Left cardiac atrium (tissue), 4 donors: ENCODE measurements at regions not wholly inside any gene's neighbourhood (a gene's known extent, or its start where the extent isn't known, plus 50 kb on each side); places are given as distances from the start of the nearest gene placed in this dataset.

Experiments
- ATAC-seq, 2 donors: fragments of 200-7000 bp; cut with Tn5 transposase; one replicate each; pipeline ENCODE4 v1.9.1; 2020; ENCODE audit warnings: mild to moderate bottlenecking in 2 of 2, moderate library complexity in 2 of 2
- DNase-seq: peaks from one replicate; pipeline ENCODE4 v3.0.0-alpha.2; 2020
- intact Hi-C, 2 donors: fragments of 100-400 bp; cut with DNase I; formaldehyde crosslinking; loops; one replicate each; pipeline versions ENCODE4 v1.14.1 to v1.15.1; 2022 to 2023
- donor health status: DM: no; HTN: yes; CAD: no.
- donor health status: DM: no; HTN: yes; CAD: no; lungs with severe emphysema.
- donor health status: DM: yes; HTN: yes; CAD: no.
- donor health status: Dilated cardiomyopathy.

GRCh38 chr2:15730545-15731212 lies 139.0 kb downstream of the DDX1 start:
- intact Hi-C loops, result no loop called here
- ATAC-seq (peak; percentile 88 to 90), DNase-seq (peak; percentile 96)

GRCh38 chr2:15731213-15731888 lies 139.7 kb downstream of the DDX1 start:
- intact Hi-C loops, result no loop called here
- DNase-seq (no peak), ATAC-seq (no peak)

GRCh38 chr2:15731889-15732271 lies 140.2 kb downstream of the DDX1 start:
- intact Hi-C loops, result no loop called here
- DNase-seq (no peak), ATAC-seq (no peak)

- DNase-seq, result no peak
- intact Hi-C loops, result no loop called here
Measured at GRCh38 chr2:15732341-15733077, 140.8 kb downstream of the DDX1 start.

GRCh38 chr2:15733867-15734673 lies 142.4 kb downstream of the DDX1 start:
- intact Hi-C loops, result no loop called here

More at GRCh38 chr2:15732341-15733077, 140.8 kb downstream of the DDX1 start:
- peak in 1 of 2 donors; percentile 3 for ATAC-seq

GRCh38 chr2:15734674-15735483 lies 143.2 kb downstream of the DDX1 start:
- peak; percentile 43 to 44 for ATAC-seq

More at GRCh38 chr2:15733867-15734673, 142.4 kb downstream of the DDX1 start:
- no peak for DNase-seq
- ATAC-seq, result peak; percentile 20 to 43

GRCh38 chr2:15735484-15736326 lies 144.0 kb downstream of the DDX1 start:
- intact Hi-C loops, result no loop called here
- no peak for DNase-seq
- no peak for ATAC-seq

More at GRCh38 chr2:15734674-15735483, 143.2 kb downstream of the DDX1 start:
- DNase-seq, result no peak
- intact Hi-C loops, result no loop called here

- intact Hi-C loops, result no loop called here
- ATAC-seq, result no peak
Measured at GRCh38 chr2:15736396-15737180, 144.9 kb downstream of the DDX1 start.

GRCh38 chr2:15737314-15738224 lies 145.9 kb downstream of the DDX1 start:
- intact Hi-C loops, result no loop called here
- DNase-seq, result no peak
- ATAC-seq, result no peak

More at GRCh38 chr2:15736396-15737180, 144.9 kb downstream of the DDX1 start:
- DNase-seq, result no peak

- intact Hi-C loops, result no loop called here
- DNase-seq (no peak), ATAC-seq (no peak)
Measured at GRCh38 chr2:15738225-15738546, 146.5 kb downstream of the DDX1 start.

GRCh38 chr2:15738943-15739342 lies 147.3 kb downstream of the DDX1 start:
- ATAC-seq, result no peak
- no peak for DNase-seq
- intact Hi-C loops, result no loop called here

- ATAC-seq, result no peak
- no peak for DNase-seq
- intact Hi-C loops, result no loop called here
Measured at GRCh38 chr2:15744820-15745219, 153.2 kb downstream of the DDX1 start.

GRCh38 chr2:15745350-15745749 lies 153.7 kb downstream of the DDX1 start:
- ATAC-seq, result no peak
- no peak for DNase-seq
- intact Hi-C loops, result no loop called here

GRCh38 chr2:15745907-15746702 lies 154.4 kb downstream of the DDX1 start:
- intact Hi-C loops, result no loop called here
- ATAC-seq (no peak), DNase-seq (no peak)
